NCI-H187 treated with DMSO at 0.1 percent for 48 hours (cell line): ENCODE measurements at regions not wholly inside any gene's neighbourhood (a gene's known extent, or its start where the extent isn't known, plus 50 kb on each side); places are given as distances from the start of the nearest gene placed in this dataset.
"Not testable (repeated sequence)": the region's sequence is repeated elsewhere in the genome, so short reads cannot be mapped to it uniquely, and the experiment has no call there.

ENCODE experiments used
- DNase-seq: peaks from one replicate; lab custom pipeline; 2025; lab: John Stamatoyannopoulos, UW

DNA sequence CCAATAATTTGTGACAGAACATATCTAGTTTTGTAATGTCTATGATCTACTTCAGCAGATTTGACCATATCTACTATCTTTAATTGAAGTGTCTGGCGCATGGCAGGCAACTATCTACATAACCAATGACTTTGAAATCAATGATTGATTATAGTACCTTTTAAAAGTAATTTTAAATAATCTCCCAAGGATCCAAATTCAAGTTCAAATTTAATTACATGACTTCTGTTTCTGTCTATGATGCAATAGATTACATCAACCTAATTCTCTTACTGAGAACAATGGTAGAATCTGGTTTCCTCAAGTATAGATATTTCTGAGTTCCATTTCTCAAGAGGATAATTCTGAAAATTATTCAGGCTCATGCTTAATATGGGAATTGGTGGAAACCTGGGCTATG, 177.4 kb upstream of the IL15 start:
- DNase-seq: no peak

DNA sequence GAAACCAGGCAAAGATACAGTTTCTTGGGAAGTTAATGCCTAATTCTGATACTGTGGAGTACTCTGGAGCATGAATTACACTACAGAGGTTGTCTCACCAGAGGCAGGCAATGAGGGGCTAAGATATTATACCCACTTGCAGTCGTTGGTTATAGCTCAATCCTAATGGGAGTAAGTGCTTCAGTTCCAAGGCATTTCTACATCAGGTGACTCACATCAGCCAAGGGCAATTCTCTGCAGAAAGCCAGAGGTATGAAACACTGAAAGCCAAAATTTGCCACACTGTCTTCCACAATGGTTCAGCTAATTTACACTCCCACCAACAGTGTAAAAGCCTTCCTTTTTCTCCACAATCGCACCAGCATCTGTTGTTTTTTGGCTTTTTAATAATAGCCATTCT, 174.0 kb upstream of the IL15 start:
- no peak for DNase-seq

- DNase-seq: no peak
These were observed 172.7 kb upstream of the IL15 start for GRCh38 chr4:141463678-141464077.

DNA sequence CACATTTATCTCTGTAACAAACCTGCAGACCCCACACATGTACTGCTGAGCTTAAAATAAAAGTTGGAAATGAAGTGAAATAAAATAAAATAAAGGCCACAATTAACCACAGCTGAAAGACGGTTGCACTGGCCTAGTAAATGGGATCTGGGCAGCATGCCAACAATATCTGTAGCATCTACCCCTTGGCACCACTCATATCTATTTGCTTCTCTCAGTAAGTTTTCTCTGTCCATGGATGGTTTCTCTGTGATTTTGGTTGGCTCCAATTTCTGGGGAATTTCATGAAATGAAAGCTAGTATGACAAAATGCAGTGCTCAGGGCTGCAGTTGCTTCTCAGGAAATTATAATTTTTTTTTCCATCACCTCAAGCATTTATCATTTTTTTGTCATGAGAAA, 172.0 kb upstream of the IL15 start:
- no peak for DNase-seq

DNA sequence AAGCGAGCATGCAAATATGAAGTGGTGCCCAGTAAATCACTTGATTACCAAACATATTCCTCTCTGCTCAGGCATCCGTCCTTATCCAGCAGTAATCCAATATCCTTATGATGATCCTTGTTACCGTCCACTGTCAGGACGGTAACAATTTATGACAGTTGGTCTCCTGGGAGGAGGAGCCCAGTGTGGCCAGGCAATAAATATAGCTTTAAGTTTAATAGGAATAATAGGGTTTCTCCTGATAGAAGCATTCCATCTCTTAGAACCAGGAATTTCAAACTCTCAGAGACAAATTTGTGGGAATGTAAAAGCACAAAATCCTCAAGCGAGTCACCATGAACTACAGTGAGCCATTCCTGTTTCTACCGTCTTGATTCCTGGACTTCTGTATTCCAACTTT, 171.2 kb upstream of the IL15 start:
- DNase-seq: no peak

DNA sequence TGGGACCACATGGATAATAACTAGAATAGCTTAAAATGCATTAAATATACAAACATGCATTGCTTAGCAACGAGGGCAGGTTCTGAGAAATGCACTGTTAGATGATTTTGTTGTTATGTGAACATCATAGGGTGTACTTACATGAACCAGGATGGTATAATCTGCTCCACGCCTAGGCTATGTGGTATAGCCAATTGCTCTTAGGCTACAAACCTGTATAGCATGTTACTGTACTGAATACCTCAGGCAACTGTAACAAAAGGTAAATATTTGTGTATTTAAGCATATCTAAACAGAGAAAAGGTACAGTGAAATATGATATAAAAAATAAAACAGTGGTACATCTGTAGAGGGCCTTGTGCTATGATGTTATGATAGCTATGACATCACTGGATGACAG, 169.2 kb upstream of the IL15 start:
- no peak for DNase-seq

DNA sequence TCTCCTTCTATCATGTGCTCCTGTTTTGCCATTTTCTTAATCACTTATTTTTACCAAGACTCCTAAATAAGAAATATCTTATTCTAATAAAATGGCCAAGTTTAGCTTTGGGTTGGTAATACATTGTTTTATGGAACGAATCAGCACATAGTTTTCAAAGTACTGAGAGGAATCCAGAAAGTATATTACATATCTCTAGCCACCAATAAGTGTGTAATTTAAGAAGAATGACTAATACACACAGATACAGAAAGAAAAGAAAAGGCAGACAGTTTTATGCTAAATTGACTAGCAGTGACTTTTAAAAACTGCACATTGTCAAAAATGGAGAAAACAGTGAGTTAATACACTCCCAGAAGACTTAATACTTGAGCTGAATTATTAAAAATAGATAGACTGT, 167.0 kb upstream of the IL15 start:
- DNase-seq: no peak

DNA sequence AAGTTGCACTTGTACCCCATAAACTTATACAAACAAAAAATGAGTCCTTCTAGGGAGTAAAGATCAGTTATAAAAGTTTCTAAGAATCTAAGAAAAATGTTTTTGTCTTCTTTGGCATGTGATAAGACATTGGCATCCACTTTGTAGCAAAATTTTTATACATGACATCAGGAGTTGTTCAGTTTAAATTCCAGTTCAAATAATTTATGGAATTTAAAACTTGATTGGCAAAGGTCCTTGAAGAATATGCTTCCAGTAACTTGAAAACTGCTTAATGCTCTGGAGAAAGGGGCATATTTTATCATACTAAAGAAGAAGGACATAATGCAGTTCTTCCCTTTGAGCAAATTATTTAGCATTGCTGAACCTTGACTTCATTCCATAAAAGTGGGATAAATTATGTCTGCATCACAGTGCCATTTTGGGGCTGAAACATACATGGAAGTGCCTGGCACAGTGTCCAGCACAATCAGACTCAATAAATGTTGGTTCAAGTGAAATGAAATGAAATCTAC, 163.3 kb upstream of the IL15 start:
- no peak for DNase-seq

DNA sequence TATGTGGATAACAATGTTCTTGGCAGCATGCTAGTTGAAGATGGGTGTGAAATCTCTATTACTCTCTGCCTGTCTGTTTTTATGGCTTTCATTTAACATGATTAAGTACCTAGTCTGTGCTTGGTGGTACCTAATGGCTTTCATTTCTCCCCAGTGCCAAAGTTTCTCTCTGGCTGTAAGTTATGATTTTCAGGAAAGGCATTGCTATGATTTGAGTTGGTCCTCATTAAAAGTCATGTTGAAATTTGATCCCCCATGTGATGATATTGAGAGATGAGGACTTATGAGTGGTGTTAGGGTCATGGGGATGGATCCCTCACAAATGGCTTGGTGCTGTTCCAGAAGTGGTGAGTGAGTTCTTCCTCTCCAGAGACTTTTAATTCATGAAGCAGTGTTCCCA, 162.4 kb upstream of the IL15 start:
- DNase-seq: no peak

GRCh38 chr4:141480950-141481349, 155.4 kb upstream of the IL15 start:
- DNase-seq: no peak

DNA sequence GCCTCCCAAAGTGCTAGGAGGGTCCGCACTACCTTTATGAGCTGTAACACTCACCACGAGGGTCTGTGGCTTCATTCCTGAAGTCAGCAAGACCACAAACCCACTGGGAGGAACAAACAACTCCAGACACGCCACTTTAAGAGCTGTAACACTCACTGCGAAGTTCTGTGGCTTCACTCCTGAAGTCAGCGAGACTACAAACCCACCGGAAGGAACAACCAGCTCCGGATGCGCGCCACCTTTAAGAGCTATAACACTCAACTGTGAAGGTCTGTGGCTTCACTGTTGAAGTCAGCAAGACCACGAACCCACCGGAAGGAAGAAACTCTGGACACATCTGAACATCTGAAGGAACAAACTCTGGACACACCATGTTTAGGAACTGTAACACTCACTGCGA, 152.1 kb upstream of the IL15 start:
- not testable (repeated sequence) for DNase-seq

DNA sequence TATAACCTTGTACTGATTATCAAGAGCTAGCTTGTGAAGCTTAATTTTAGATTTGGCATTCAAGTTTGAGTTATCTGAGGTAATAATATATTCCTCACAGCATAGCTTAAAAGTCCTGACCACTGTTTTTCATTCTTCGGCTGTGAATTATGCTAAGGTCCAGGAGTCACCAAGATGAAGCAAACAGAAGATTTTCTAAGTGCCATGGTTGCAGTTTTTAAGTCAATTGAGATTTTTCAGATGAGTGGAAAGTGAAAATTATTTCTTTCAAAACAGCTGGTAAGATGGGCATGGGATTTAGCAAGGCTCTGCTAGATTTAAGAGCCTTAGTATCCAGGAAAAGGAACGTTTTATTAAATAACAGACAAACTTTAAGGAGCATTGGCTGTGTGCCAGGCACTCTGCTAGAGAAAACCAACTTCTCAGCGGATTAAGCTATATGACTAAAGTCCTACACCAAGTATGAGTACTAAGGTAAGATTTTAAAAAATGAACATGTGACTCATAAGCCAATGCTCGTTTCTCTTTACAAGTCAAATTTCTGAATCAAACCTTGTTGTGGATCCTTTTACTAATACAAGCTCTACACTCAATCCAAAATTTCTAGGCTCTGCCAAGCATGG, 149.9 kb upstream of the IL15 start:
- DNase-seq: no peak

DNA sequence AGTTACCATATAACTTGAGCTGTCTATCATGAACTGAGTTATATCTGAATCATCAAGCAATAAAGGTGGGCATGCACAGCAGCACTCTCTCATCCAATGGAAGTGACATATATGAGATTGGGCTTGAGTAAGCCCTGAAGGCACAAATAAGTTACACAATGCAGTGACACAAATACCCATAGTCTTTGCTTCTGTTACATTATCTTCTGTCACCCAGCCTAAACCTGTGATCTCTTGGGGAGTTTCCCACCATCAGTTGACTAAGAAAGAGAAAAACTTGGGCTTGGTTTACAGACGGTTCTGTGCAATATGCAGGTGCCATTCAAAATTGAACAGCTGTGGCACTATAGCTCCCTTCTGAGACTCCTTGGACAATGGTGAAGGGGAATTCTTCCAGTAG, 138.8 kb upstream of the IL15 start:
- DNase-seq: no peak

DNA sequence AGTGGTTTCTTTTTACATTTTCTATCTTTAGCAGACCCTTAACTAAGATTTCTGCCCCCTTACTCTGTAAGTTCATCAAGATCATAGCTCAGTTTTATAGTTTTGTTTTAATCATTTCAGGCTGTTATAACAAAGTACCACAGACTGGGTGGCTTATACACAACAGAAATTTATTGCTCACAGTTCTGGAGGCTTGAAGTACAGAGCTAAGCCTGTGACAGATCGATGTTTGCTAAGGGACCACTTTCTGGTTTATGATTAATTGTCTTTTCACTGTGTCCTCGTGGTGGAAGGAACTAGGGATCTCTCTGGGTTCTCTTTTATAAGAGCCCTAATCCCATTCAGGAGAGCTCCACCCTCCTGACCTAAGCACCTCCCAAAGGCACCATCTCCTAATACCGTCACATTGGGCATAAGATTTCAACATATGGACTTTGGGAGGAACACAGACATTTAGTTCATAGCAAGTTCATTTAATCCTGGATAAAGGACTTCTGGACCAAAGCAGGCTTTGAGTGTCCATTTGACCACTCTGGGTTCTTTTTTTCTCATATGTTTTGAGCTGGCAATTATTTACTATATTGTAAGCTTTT, 137.0 kb upstream of the IL15 start:
- no peak for DNase-seq

GRCh38 chr4:141501395-141501794, 135.0 kb upstream of the IL15 start:
- no peak for DNase-seq

DNA sequence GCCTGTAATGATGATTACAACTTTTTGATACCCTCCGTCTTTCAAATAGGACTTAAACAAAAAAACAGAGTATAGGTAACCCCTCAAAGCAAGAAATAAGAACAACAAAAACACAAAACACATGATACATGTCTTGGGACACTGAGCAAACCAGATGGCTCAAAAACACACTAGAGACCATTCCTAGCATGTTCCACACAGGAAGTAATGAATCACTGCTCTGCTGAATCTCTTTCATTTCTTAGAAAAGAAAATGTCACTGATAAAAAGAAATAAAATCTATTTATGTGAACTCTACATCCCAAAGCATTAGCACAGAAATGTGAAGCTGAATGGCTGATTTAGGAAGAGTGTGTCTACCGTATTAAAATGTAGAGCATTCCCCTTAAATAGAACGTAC, 134.5 kb upstream of the IL15 start:
- DNase-seq: no peak

- no peak for DNase-seq
These were observed 133.6 kb upstream of the IL15 start for GRCh38 chr4:141502755-141503154.

DNA sequence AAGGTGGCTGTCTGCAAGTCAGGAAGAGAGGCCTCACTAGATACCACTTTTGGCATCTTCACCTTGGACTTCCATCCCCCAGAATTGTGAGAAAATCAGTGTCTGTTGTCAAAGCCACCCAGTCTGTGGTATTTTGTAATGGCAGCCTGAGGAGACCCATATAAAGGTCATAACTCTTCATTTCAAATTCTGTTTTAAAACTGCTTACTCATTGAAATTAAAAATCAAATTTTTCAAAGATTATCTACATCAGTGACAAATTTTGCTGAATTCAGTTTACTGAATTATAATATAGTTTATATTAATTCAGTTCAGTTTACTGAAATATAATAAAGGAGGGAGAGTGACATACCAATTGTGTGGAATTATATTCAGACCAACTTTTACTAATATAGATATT, 133.1 kb upstream of the IL15 start:
- DNase-seq: no peak

GRCh38 chr4:141511055-141511454, 125.3 kb upstream of the IL15 start:
- DNase-seq: no peak

DNA sequence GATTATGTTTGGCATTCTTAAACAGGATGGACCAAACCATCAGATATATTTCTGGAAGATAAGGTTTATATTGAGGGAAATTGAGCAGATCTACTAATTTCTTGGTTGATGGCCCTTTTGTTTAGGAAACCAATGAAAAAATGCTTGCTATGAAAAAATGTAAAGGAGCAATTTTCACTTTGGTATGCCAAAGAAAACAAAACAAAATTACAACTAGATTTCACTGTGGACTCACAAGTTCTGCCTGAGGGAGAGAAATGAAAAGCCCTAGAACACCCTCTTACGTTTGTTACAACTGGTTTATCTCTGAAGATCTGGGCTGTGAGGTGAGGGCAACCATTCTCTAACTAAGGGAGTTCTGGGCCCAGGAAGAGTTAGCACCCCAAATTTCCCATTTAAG, 122.5 kb upstream of the IL15 start:
- no peak for DNase-seq

GRCh38 chr4:141518222-141518621, 118.2 kb upstream of the IL15 start:
- no peak for DNase-seq

GRCh38 chr4:141524116-141524515, 112.3 kb upstream of the IL15 start:
- DNase-seq: no peak

DNA sequence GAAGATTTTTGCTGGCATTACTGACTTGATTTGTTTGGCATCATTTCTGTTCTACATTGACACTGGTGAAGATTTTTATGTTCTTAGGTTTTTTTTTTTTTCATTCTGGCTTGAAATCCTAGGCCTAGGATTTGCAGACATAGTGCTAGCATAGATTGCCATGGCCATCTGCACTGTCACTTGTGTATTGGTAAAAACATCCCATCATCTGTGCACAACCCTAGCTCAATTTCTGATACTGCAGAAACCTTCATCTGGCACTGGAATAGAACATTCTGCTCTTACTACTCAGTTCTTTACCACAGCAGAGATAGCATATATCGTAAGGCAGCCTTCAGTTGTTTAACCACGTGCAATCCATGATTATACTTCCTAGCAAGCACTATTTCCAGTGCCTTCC, 111.5 kb upstream of the IL15 start:
- no peak for DNase-seq

- no peak for DNase-seq
These were observed 105.8 kb upstream of the IL15 start for GRCh38 chr4:141530627-141531026.
